GM12864 (cell line): ENCODE measurements at regions not wholly inside any gene's neighbourhood (a gene's known extent, or its start where the extent isn't known, plus 50 kb on each side); places are given as distances from the start of the nearest gene placed in this dataset.

Source experiments
- DNase-seq: peaks from one replicate; pipeline ENCODE4 v3.0.0-alpha.2; 2011; ENCODE audit warnings: low read depth
- H3K4me3 ChIP-seq: 2 replicates; pipeline ENCODE4 v1.5.1; 2011; ENCODE audit warnings: mild to moderate bottlenecking, low read depth, low read length, control low read depth
- CTCF ChIP-seq: IDR thresholded peaks from 2 replicates; pipeline ENCODE4 v1.5.1; 2011; ENCODE audit warnings: low read depth, mild to moderate bottlenecking, moderate library complexity, low read length, control low read depth, inconsistent platforms; ENCODE audit errors: missing control alignments

GRCh38 chr10:120012131-120012400 is 119.5 kb downstream of the SEC23IP start:
- no peak for TF ChIP-seq CTCF

GRCh38 chr10:120012566-120012965 is 120.0 kb downstream of the SEC23IP start:
- TF ChIP-seq CTCF: no peak
- no peak overlapping the region for H3K4me3 ChIP-seq
- no peak for DNase-seq

More at GRCh38 chr10:120012131-120012400, 119.5 kb downstream of the SEC23IP start:
- DNase-seq: no peak
- no peak overlapping the region for H3K4me3 ChIP-seq

GRCh38 chr10:120014031-120014430 is 121.5 kb downstream of the SEC23IP start:
- no peak for TF ChIP-seq CTCF
- no peak for DNase-seq

GRCh38 chr10:120015064-120015463 is 122.5 kb downstream of the SEC23IP start:
- no peak overlapping the region for H3K4me3 ChIP-seq
- no peak for DNase-seq
- TF ChIP-seq CTCF: no peak

More at GRCh38 chr10:120014031-120014430, 121.5 kb downstream of the SEC23IP start:
- H3K4me3 ChIP-seq: no peak overlapping the region

- H3K4me3 ChIP-seq: no peak overlapping the region
- DNase-seq: no peak
Measured at GRCh38 chr10:120016906-120017305, 124.4 kb downstream of the SEC23IP start.

GRCh38 chr10:120017733-120018417 is 125.3 kb downstream of the SEC23IP start:
- TF ChIP-seq CTCF: no peak
- DNase-seq: no peak
- H3K4me3 ChIP-seq: no peak overlapping the region

More at GRCh38 chr10:120016906-120017305, 124.4 kb downstream of the SEC23IP start:
- no peak for TF ChIP-seq CTCF

- no peak for DNase-seq
- no peak for TF ChIP-seq CTCF
- H3K4me3 ChIP-seq: no peak overlapping the region
Measured at GRCh38 chr10:120018695-120019094, 126.2 kb downstream of the SEC23IP start.
